GM13976 (cell line): ENCODE measurements at regions not wholly inside any gene's neighbourhood (a gene's known extent, or its start where the extent isn't known, plus 50 kb on each side); places are given as distances from the start of the nearest gene placed in this dataset.
A peak's percentile ranks its signal among the peaks of the same experiment; 100 is the strongest.

Source experiments
- DNase-seq: peaks from one replicate; pipeline ENCODE4 v3.0.0; 2012; ENCODE audit warnings: low spot score
- in situ Hi-C: fragments of 300-500 bp; cut with MboI; formaldehyde crosslinking; loops from one replicate; pipeline ENCODE4 v1.12.0; 2022; ENCODE audit warnings: low sequenced_read_pairs, mixed read lengths, inconsistent platforms; ENCODE audit not compliant: unreplicated experiment
- TF ChIP-seq, protein P1 (sequence below): IDR thresholded peaks from 2 replicates; pipeline ENCODE4 v1.5.1; 2012; ENCODE audit warnings: borderline replicate concordance, mild to moderate bottlenecking; ENCODE audit not compliant: insufficient read depth; ENCODE audit errors: extremely low read depth, missing control alignments, control extremely low read depth

DNA sequence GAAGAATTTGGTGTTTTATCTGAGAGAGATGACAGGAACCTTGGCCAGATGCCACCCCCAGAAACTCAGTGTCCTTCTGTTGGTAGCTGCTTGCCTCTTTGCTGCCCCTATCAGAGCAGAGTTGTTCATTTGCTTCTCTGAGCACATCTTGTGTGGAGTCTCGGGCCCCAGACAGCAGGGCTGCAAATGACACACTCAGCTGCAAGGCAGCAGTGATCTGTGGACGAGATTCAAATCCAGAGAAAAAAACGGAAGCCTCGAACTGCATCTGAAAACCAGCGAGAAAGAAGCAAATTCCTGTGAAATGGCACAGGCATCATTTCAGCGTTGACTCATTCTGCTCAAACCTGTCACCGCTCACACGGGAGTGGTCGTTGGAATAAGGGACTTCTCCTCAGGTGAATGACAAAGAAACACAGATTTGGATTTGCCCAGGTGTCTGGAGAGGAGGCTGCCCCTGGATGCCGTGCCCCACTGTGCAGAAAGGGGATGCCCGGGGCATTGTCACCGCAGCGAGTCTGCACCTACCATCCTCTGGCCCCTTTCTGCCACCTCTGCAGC is 144.7 kb downstream of the PFKFB3 start:
- in situ Hi-C loops: no loop called here
- peak; percentile 30 for DNase-seq
- TF ChIP-seq, protein P1, sequence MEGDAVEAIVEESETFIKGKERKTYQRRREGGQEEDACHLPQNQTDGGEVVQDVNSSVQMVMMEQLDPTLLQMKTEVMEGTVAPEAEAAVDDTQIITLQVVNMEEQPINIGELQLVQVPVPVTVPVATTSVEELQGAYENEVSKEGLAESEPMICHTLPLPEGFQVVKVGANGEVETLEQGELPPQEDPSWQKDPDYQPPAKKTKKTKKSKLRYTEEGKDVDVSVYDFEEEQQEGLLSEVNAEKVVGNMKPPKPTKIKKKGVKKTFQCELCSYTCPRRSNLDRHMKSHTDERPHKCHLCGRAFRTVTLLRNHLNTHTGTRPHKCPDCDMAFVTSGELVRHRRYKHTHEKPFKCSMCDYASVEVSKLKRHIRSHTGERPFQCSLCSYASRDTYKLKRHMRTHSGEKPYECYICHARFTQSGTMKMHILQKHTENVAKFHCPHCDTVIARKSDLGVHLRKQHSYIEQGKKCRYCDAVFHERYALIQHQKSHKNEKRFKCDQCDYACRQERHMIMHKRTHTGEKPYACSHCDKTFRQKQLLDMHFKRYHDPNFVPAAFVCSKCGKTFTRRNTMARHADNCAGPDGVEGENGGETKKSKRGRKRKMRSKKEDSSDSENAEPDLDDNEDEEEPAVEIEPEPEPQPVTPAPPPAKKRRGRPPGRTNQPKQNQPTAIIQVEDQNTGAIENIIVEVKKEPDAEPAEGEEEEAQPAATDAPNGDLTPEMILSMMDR: no peak

DNA sequence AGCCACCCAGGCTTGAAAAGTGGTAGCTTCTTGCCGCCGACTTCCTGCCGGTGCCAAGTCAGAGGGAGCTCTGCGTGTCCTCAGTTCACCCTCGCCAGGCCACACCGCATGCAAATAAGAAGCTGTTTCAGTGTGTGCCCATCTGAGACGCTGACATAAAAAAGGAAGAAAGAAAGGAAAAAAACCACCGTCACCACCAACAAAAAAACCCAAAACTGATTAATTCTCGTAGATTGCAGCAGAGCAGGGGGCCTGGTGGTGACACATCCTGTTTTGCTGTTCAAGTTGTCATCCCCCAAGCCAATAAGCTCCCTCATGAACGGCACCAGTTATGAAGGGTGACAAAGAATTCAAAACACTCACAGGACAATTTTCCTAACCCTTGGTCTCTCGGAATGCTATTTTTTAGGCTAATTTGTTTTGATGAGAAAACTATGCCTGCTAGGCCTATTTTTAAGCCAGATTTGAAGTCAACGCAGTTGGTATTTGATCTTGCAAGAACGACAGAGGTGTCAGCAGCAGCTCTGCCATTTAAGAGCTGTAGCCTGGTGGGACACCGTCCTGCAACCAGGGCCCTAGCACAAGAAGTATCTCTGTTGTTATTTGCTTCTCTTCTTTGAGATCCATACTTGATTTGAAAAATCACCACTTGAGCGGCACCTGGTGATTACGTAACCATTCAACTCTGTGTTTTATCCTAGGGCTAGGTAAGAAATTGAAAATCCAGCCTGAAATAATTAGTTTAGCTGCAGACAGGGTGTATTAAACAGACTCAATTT is 145.6 kb downstream of the PFKFB3 start:
- DNase-seq: peak; percentile 74
- in situ Hi-C loops: no loop called here
- TF ChIP-seq, protein P1: no peak

DNA sequence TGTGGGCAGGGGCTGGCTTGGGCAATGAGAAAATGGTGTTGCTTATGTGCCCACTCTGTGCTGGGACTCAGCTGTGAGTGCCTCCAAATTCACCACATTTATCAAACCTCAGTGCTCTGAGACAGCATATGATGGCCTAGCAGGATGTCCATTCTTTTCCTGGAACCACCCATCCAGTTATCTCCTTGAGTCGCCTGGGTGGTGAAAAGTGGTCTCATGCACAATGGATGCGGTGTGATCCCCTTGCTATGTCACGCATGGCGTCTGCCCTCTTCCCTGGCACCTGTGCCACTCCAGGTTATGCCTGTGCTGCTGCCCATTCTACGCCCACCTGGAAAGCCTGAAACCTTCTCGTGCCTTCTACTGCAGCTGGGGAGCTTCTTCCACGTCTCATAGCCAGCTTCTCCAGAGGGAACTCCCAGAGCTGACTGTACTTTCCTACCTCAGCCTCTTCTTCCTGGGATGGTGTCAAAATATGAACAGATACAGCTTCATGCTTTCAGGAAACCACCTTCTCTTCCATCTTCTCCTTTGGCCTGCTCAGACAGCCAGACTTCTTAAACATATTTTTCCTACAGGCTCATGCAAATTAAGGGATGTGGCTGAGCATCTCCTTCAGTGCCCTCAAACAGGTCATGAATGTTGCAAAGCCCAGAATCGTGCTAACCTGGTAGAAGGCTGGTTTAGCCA is 147.3 kb downstream of the PFKFB3 start:
- in situ Hi-C loops: no loop called here
- DNase-seq: no peak
- TF ChIP-seq, protein P1: no peak

DNA sequence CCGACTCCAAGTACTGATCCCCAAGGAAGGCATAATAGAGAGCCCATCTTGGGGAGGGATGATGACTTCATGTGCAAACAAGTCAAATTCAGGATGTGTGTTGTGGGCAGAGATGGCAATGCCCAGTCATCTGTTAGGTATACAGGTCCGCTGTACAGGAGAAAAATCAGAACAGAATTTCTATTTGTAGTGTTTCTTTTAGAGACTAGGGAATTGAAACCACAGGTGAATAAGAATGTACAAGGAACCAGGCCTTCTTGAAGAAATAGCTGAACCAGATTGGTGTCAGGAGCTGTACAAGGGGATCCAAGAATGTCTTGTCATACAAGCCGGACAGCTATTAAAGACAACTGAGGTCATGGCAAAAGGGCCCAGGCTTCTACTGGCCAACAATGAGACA is 147.9 kb downstream of the PFKFB3 start:
- TF ChIP-seq, protein P1: no peak
- peak; percentile 10 for DNase-seq
- in situ Hi-C loops: no loop called here

DNA sequence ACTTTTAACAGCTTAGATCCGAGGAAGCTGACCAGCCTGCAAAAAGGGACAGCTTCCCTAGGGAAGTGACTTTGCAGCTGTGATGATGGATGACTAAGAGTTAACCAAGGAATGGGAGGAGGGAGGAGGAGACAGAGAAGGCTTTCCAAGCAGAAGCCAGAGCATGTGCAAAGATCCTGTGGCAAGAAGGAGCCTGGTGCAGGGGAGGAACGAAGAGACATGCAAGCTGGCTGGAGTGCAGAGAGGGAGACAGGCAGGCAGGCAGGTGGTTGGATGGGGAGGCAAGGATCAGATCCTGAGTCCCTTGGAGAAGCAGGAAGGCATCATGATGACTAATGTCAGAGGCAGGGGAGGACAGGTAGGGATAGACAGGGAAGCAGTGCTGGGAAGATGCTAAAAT is 148.8 kb downstream of the PFKFB3 start:
- no peak for DNase-seq
- in situ Hi-C loops: no loop called here
- TF ChIP-seq, protein P1: no peak

DNA sequence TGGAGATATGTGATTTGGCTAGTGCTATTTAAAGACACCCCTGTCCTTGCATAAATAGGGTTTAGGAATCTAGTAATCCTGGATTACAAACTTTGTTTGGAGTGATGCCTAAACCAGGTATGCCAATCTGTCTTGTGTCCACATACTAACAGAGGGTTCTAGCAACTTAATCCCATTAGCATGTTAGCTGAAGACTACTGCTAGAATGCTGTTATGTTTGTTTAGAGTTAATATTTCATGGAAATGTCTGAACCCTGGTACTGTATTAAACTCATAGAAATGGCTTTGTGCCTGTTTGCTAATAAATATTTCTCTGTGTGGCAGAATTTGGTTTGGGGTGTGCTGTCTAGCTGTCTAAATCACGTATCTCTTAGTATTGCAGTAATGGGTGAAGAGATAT is 150.8 kb downstream of the PFKFB3 start:
- TF ChIP-seq, protein P1: no peak
- in situ Hi-C loops: no loop called here
- no peak for DNase-seq
